Mesothelial cell of epicardium (in vitro differentiated cells): ENCODE measurements at regions not wholly inside any gene's neighbourhood (a gene's known extent, or its start where the extent isn't known, plus 50 kb on each side); places are given as distances from the start of the nearest gene placed in this dataset.
"Not testable (repeated sequence)": the region's sequence is repeated elsewhere in the genome, so short reads cannot be mapped to it uniquely, and the experiment has no call there.

ENCODE experiments used
- DNase-seq, 2 experiments: peaks; one replicate each; pipeline ENCODE4 v3.0.0; 2021; ENCODE audit warnings: low spot score in 2 of 2; ENCODE audit not compliant: unreplicated experiment in 2 of 2
- H3K27ac Mint-ChIP-seq: 2 replicates; pipeline ENCODE4 v1.8.0; 2021; ENCODE audit warnings: mixed read lengths
- H3K27me3 Mint-ChIP-seq: 2 replicates; pipeline ENCODE4 v1.8.0; 2021; ENCODE audit warnings: low read depth, mixed read lengths
- H3K36me3 Mint-ChIP-seq: 2 replicates; pipeline ENCODE4 v1.8.0; 2021; ENCODE audit warnings: mixed read lengths
- H3K4me1 Mint-ChIP-seq: 2 replicates; pipeline ENCODE4 v1.8.0; 2021; ENCODE audit warnings: mixed read lengths
- H3K4me3 Mint-ChIP-seq: 2 replicates; pipeline ENCODE4 v1.8.0; 2021; ENCODE audit warnings: mild to moderate bottlenecking, moderate library complexity, mixed read lengths
- H3K9me3 Mint-ChIP-seq: 2 replicates; pipeline ENCODE4 v1.8.0; 2021; ENCODE audit warnings: mixed read lengths
- TF ChIP-seq, protein P1 (sequence below): fragments of 200-600 bp; sonication (generic); IDR thresholded peaks from one replicate; pipeline ENCODE4 v1.5.0; 2021; ENCODE audit warnings: antibody characterized with exemption; ENCODE audit not compliant: unreplicated experiment

DNA sequence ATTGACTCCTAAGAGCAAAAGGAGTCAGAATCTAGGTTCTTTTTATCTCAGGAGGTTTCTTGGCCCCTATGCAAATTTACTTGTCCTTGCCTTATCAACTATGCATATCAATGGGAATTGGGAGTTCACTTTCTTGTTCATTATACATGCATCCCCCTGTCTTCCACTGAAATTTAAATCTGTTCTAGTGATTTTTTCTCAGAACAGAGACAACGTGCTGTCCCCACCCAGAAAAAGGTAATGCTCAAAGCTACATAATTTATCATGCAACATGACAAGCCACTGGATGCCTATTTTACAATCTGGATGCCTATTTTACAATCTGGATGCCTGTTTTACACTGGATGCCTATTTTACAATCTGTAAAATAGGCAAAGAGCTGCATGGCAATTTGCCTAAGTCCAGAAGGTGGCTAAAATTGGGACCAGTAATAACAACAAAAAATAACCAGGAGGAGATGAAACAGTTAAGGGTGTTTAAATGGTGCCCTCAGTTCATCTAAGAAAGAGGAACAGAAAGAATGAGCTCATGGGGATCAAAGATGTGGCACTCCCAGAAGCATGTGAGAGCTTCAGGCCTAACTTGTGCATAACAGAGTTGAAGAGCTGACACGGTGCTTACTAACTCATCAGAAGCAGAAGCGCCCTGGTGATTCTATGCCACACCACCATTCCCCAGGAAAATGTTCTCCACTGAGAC is 537.8 kb upstream of the BOD1L1 start:
- Mint-ChIP-seq H3K4me3 (no peak overlapping the region), H3K9me3 (no peaks in the 10 kb centered on the region), H3K27me3 (peaks cover 1% of the 10 kb centered on the region), H3K4me1 (peaks cover 4% of the 10 kb centered on the region), H3K36me3 (no peaks in the 10 kb centered on the region), H3K27ac (no peak overlapping the region)
- DNase-seq, result no peak
- TF ChIP-seq, protein P1, sequence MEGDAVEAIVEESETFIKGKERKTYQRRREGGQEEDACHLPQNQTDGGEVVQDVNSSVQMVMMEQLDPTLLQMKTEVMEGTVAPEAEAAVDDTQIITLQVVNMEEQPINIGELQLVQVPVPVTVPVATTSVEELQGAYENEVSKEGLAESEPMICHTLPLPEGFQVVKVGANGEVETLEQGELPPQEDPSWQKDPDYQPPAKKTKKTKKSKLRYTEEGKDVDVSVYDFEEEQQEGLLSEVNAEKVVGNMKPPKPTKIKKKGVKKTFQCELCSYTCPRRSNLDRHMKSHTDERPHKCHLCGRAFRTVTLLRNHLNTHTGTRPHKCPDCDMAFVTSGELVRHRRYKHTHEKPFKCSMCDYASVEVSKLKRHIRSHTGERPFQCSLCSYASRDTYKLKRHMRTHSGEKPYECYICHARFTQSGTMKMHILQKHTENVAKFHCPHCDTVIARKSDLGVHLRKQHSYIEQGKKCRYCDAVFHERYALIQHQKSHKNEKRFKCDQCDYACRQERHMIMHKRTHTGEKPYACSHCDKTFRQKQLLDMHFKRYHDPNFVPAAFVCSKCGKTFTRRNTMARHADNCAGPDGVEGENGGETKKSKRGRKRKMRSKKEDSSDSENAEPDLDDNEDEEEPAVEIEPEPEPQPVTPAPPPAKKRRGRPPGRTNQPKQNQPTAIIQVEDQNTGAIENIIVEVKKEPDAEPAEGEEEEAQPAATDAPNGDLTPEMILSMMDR, result no peak

DNA sequence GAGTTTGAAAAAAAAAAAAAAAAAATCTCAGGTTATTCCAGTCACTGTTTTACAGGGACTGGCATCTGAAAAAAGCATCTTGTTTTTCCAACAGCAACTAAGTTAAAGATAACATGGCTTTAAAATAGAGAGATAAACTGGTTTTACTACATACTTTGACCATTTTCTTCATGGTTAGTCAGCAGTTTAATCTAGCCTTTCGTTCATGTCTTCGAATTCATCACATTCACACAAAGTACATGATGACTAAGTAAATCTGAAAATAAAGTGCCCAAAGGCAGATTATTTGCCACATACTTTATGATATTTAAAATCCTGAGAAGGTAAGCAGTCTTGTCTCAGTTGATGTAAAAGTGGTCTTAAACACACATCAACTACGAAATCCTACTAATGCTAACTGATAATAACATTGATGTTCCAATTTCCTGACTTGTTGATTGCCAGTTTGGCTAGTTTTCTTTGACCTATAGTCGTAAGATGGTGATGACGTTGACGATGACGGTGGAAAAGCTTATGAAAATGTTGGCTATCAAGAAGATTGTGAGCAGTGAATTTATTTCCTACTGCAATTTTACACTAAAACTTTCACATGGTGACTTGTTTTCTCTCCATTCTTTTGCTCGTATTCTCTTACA is 540.5 kb upstream of the BOD1L1 start:
- Mint-ChIP-seq H3K4me1 (peaks cover 4% of the 10 kb centered on the region), H3K36me3 (no peaks in the 10 kb centered on the region), H3K4me3 (no peak overlapping the region), H3K9me3 (no peaks in the 10 kb centered on the region), H3K27me3 (peaks cover 3% of the 10 kb centered on the region), H3K27ac (no peak overlapping the region)
- TF ChIP-seq, protein P1, result no peak
- no peak for DNase-seq

DNA sequence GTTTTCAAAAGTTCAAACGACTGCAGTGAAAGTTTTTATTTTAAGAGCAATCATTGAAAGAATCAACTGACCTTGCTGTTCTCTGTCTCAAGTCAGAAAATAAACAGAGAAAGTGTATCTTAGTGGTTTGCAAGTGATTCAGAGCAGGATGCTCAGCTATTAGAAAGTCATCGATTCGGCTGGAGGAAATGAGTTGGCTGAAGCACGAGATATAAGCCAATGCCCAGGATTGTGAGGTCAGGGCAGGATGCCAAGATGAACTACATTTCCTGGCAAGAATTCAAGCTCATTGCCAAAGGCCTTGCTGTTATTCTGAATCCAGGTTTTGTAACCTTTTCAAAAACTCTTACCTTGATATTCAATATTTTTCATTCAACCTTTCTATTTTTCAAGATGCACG is 541.4 kb upstream of the BOD1L1 start:
- TF ChIP-seq, protein P1, result no peak
- Mint-ChIP-seq H3K27ac (no peak overlapping the region), H3K36me3 (no peaks in the 10 kb centered on the region), H3K4me1 (peaks cover 4% of the 10 kb centered on the region), H3K27me3 (peaks cover 5% of the 10 kb centered on the region), H3K4me3 (no peak overlapping the region), H3K9me3 (no peaks in the 10 kb centered on the region)
- DNase-seq, result no peak

DNA sequence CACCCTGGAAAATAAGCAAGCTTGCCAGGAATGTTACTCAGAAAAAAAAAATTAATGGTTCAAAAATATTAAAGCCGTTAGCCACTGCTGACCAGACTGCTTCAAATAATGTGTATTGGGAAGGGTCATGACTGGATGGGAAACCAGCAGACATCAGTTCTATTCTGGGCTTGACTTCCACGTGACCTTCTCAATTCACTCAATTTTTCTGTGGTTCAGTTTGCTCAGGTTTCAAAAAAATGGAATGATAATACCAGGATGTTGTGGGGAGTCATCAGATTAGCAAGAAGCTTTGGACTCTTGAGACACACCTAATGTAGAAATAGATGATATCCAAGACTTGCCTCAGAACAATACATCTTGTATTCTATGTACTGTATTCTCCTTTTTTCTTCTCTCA is 541.9 kb upstream of the BOD1L1 start:
- H3K27me3 Mint-ChIP-seq, result peaks cover 11% of the 10 kb centered on the region
- no peak overlapping the region for H3K4me3 Mint-ChIP-seq
- H3K9me3 Mint-ChIP-seq, result no peaks in the 10 kb centered on the region
- no peaks in the 10 kb centered on the region for H3K36me3 Mint-ChIP-seq
- no peak for DNase-seq
- H3K4me1 Mint-ChIP-seq, result peaks cover 4% of the 10 kb centered on the region
- H3K27ac Mint-ChIP-seq, result no peak overlapping the region
- TF ChIP-seq, protein P1, result no peak

DNA sequence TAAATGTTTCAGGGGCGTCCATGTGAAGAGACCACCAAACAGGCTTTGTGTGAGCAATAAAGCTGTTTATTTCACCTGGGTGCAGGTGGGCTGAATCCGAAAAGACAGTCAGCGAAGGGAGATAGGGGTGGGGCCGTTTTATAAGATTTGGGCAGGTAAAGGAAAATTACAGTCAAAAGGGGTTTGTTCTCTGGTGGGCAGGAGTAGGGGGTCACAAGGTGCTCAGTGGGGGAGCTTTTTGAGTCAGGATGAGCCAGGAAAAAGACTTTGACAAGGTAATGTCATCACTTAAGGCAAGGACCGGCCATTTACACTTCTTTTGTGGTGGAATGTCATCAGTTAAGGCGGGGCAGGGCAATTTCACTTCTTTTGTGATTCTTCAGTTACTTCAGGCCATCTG is 542.4 kb upstream of the BOD1L1 start:
- H3K4me1 Mint-ChIP-seq, DNase-seq, H3K4me3 Mint-ChIP-seq, H3K9me3 Mint-ChIP-seq, H3K36me3 Mint-ChIP-seq, H3K27ac Mint-ChIP-seq: not testable (repeated sequence)
- H3K27me3 Mint-ChIP-seq, result peaks cover 15% of the 10 kb centered on the region

DNA sequence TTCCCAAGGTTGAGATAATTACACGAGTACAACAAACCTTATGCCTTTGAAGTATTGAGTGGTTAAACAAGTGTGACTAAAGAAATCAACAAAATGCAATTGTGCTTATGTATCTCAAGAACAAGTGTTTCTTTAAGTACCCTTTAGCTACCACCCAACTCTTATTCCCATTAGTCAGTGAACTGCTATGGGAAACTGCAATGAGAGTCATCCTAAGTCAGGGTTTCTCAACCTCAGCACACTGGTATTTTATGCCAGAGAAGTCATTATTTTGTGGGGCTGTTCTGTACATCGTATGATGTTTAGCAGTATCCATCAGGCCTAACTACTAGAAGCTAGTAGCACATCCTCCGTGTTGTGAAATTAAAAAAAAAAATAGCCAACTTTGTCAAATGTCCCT is 549.1 kb upstream of the BOD1L1 start:
- no peak for DNase-seq
- Mint-ChIP-seq H3K27me3 (peaks cover 24% of the 10 kb centered on the region), H3K4me1 (peaks cover 6% of the 10 kb centered on the region), H3K9me3 (no peaks in the 10 kb centered on the region), H3K4me3 (no peak overlapping the region), H3K36me3 (no peaks in the 10 kb centered on the region), H3K27ac (no peak overlapping the region)
- TF ChIP-seq, protein P1, result no peak
